ENCODE measurements at regions not wholly inside any gene's neighbourhood (a gene's known extent, or its start where the extent isn't known, plus 50 kb on each side); places are given as distances from the start of the nearest gene placed in this dataset.

DNA sequence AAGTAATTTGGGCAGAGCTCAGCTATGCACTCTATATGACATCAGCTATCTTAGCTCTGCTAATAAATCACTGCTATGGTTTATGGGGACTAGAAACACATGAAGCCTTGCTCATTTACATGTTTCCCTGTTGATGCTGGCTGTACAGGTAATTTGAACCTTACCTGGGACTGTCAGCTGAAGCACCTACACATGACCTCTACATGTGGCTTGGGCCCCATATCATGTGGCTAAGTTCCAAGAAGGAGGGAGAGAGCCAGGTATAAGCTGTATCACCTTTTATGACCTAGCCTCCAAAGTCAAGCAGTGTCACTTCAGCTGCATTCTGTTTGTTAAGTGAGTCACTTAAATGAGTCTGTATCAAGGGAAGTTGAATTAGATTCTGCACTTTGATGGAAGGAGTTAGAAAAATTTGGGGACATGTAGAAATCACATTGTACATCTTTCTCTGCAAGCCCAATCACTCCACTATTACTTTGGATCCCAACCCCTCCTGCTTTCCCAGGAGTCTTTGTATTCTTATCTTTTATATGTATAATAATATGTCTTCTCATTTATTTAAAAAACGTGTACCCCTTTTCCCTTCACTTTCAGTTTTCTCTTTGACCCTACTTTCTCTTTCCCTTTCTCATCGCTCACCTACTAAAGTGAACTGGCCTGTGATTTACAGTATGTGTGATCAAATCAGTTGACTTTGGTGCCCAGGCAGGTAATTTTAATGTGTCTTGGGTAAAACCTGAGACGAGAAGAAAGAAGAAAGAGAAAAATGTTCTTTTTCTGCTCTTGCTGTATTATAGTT, 53.4 kb upstream of the PRKACB start:
- no peak for TF ChIP-seq EZH2 (IDR thresholded peaks at IDR 0.05; ENCODE audit: low read length)
- TF ChIP-seq, protein P1, sequence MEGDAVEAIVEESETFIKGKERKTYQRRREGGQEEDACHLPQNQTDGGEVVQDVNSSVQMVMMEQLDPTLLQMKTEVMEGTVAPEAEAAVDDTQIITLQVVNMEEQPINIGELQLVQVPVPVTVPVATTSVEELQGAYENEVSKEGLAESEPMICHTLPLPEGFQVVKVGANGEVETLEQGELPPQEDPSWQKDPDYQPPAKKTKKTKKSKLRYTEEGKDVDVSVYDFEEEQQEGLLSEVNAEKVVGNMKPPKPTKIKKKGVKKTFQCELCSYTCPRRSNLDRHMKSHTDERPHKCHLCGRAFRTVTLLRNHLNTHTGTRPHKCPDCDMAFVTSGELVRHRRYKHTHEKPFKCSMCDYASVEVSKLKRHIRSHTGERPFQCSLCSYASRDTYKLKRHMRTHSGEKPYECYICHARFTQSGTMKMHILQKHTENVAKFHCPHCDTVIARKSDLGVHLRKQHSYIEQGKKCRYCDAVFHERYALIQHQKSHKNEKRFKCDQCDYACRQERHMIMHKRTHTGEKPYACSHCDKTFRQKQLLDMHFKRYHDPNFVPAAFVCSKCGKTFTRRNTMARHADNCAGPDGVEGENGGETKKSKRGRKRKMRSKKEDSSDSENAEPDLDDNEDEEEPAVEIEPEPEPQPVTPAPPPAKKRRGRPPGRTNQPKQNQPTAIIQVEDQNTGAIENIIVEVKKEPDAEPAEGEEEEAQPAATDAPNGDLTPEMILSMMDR (optimal IDR thresholded peaks at IDR 0.05 in 1 of 3, IDR thresholded peaks at IDR 0.05 in 1 of 3, conservative IDR thresholded peaks at IDR 0.05 in 1 of 3; ENCODE audit: extremely low read depth in 1 of 3, insufficient read depth in 2 of 3, low read length in 3 of 3) = no peak

Data from keratinocyte (primary cell).